Uterus (tissue), 2 donors: ENCODE measurements at regions not wholly inside any gene's neighbourhood (a gene's known extent, or its start where the extent isn't known, plus 50 kb on each side); places are given as distances from the start of the nearest gene placed in this dataset.

ENCODE experiments used
- CTCF ChIP-seq, 4 experiments: fragments of 200-600 bp in 2 of 4; fragments of 450-650 bp in 2 of 4; sonication (generic) in 2 of 4; IDR thresholded peaks; one replicate each; pipeline ENCODE4 v1.5.1; 2016 to 2019; ENCODE audit warnings: antibody characterized with exemption in 4 of 4, mild to moderate bottlenecking in 2 of 4, moderate library complexity in 1 of 4
- POLR2A ChIP-seq, 2 donors: fragments of 450-650 bp; IDR thresholded peaks; one replicate each; pipeline ENCODE4 v1.6.1; 2016; ENCODE audit warnings: antibody characterized with exemption in 2 of 2, mild to moderate bottlenecking in 1 of 2, moderate library complexity in 1 of 2

GRCh38 chr6:141163107-141163506 lies 969.6 kb upstream of the GJE1 start:
- TF ChIP-seq CTCF (IDR thresholded peaks at IDR 0.05) (no peak), POLR2A (IDR thresholded peaks at IDR 0.05) (no peak)
